GM23248 (cell line): ENCODE measurements at regions not wholly inside any gene's neighbourhood (a gene's known extent, or its start where the extent isn't known, plus 50 kb on each side); places are given as distances from the start of the nearest gene placed in this dataset.

Experiments used
- DNase-seq: peaks from one replicate; pipeline ENCODE4 v3.0.0-alpha.2; 2015
- H2AFZ ChIP-seq: fragments of 200-600 bp; sonication (generic); 2 replicates; pipeline ENCODE4 v1.6.1; 2016; ENCODE audit warnings: antibody characterized with exemption
- H3F3A ChIP-seq: fragments of 200-600 bp; sonication (generic); 2 replicates; pipeline ENCODE4 v1.6.1; 2016; ENCODE audit warnings: mild to moderate bottlenecking, antibody characterized with exemption, mixed run types; ENCODE audit not compliant: insufficient read depth
- H3K27ac ChIP-seq: fragments of 200-600 bp; sonication (generic); 2 replicates; pipeline ENCODE4 v1.5.1; 2016; ENCODE audit warnings: mild to moderate bottlenecking
- H3K27me3 ChIP-seq: fragments of 200-600 bp; sonication (generic); replicated peaks from 2 replicates; pipeline ENCODE4 v1.6.1; 2016; ENCODE audit warnings: mild to moderate bottlenecking; ENCODE audit not compliant: insufficient read depth
- H3K36me3 ChIP-seq: fragments of 200-600 bp; sonication (generic); 2 replicates; pipeline ENCODE4 v1.6.1; 2016; ENCODE audit warnings: low read depth, mild to moderate bottlenecking
- H3K4me1 ChIP-seq: fragments of 200-600 bp; sonication (generic); 2 replicates; pipeline ENCODE4 v1.6.1; 2016; ENCODE audit warnings: mild to moderate bottlenecking; ENCODE audit not compliant: insufficient read depth
- H3K4me2 ChIP-seq: fragments of 200-600 bp; sonication (generic); one replicate; pipeline ENCODE4 v1.6.1; 2016; ENCODE audit warnings: mild to moderate bottlenecking; ENCODE audit not compliant: unreplicated experiment
- H3K4me3 ChIP-seq: fragments of 200-600 bp; sonication (generic); 2 replicates; pipeline ENCODE4 v1.5.1; 2016; ENCODE audit warnings: mild to moderate bottlenecking
- H3K79me2 ChIP-seq: fragments of 200-600 bp; sonication (generic); 2 replicates; pipeline ENCODE4 v1.6.1; 2016; ENCODE audit warnings: mild to moderate bottlenecking; ENCODE audit not compliant: insufficient read depth
- H3K9ac ChIP-seq: fragments of 200-600 bp; sonication (generic); 2 replicates; pipeline ENCODE4 v1.6.1; 2016; ENCODE audit warnings: mild to moderate bottlenecking
- H3K9me2 ChIP-seq: fragments of 200-600 bp; sonication (generic); 2 replicates; pipeline ENCODE4 v1.6.1; 2016; ENCODE audit warnings: mixed run types, mild to moderate bottlenecking, moderate library complexity; ENCODE audit not compliant: insufficient read depth
- H3K9me3 ChIP-seq: fragments of 200-600 bp; sonication (generic); one replicate; pipeline ENCODE4 v1.6.1; 2017; ENCODE audit warnings: low read depth
- H4K20me1 ChIP-seq: fragments of 200-600 bp; sonication (generic); 2 replicates; pipeline ENCODE4 v1.6.0; 2016; ENCODE audit not compliant: insufficient read depth
- EZH2 ChIP-seq: fragments of 200-600 bp; sonication (generic); IDR thresholded peaks from 2 replicates; pipeline ENCODE4 v1.6.1; 2018; ENCODE audit warnings: antibody characterized with exemption, mild to moderate bottlenecking; ENCODE audit not compliant: insufficient read depth, poor library complexity, severe bottlenecking
- EZH2phosphoT487 ChIP-seq: fragments of 200-600 bp; sonication (generic); IDR thresholded peaks from 2 replicates; pipeline ENCODE4 v1.6.1; 2018; ENCODE audit warnings: antibody characterized with exemption, moderate library complexity, mild to moderate bottlenecking, low read depth; ENCODE audit not compliant: insufficient read depth
- WGBS, 2 experiments: methylation state at CpG; one replicate each; pipeline ENCODE4 v1.1.6; 2015 to 2017; ENCODE audit warnings: low lambda C conversion rate in 2 of 2, low coverage in 1 of 2; ENCODE audit errors: missing lambda C conversion rate in 2 of 2; 5-methylcytosine and 5-hydroxymethylcytosine counted together
- in situ Hi-C: fragments of 300-500 bp; cut with MboI; formaldehyde crosslinking; loops from 2 replicates; pipeline ENCODE4 v1.15.0; 2020

- Histone ChIP-seq H3K9me3 (no peaks in the 10 kb centered on the region), H4K20me1 (no peaks in the 10 kb centered on the region), H3K36me3 (no peaks in the 10 kb centered on the region), H3K9ac (no peak overlapping the region), H3F3A (no peaks in the 10 kb centered on the region), H3K4me3 (no peak overlapping the region), H2AFZ (no peak overlapping the region), H3K4me2 (no peak overlapping the region), H3K9me2 (no peaks in the 10 kb centered on the region), H3K79me2 (no peaks in the 10 kb centered on the region), H3K27me3 (no peaks in the 10 kb centered on the region), H3K4me1 (no peaks in the 10 kb centered on the region), H3K27ac (no peak overlapping the region)
- 15 to 18% methylated on average over 5 of the region's 5 CpGs for WGBS, 2 experiments
- no peak for DNase-seq
- in situ Hi-C loops: no loop called here
- TF ChIP-seq EZH2 (no peak), EZH2phosphoT487 (no peak)
Observed at GRCh38 chr6:93567164-93567563, 147.8 kb upstream of the EPHA7 start.

- H3K4me3 ChIP-seq: no peak overlapping the region
- no peaks in the 10 kb centered on the region for H3K36me3 ChIP-seq
- WGBS, 2 experiments: 28 to 32% methylated on average over 8 of the region's 8 CpGs
- H3K27me3 ChIP-seq: no peaks in the 10 kb centered on the region
- H4K20me1 ChIP-seq: no peaks in the 10 kb centered on the region
- H3K9me2 ChIP-seq: no peaks in the 10 kb centered on the region
- H3K9me3 ChIP-seq: no peaks in the 10 kb centered on the region
- no peaks in the 10 kb centered on the region for H3F3A ChIP-seq
- H3K4me1 ChIP-seq: no peaks in the 10 kb centered on the region
- no peak overlapping the region for H2AFZ ChIP-seq
- no peak for DNase-seq
- H3K79me2 ChIP-seq: no peaks in the 10 kb centered on the region
- no peak overlapping the region for H3K9ac ChIP-seq
- no peak overlapping the region for H3K4me2 ChIP-seq
- TF ChIP-seq EZH2 (no peak), EZH2phosphoT487 (no peak)
- H3K27ac ChIP-seq: no peak overlapping the region
- in situ Hi-C loops: no loop called here
Observed at GRCh38 chr6:93566285-93566684, 146.9 kb upstream of the EPHA7 start.

GRCh38 chr6:93562582-93562981 is 143.2 kb upstream of the EPHA7 start:
- H3K36me3 ChIP-seq: no peaks in the 10 kb centered on the region
- no peaks in the 10 kb centered on the region for H3K79me2 ChIP-seq
- H3K27me3 ChIP-seq: no peaks in the 10 kb centered on the region
- no peaks in the 10 kb centered on the region for H3F3A ChIP-seq
- in situ Hi-C loops: no loop called here
- TF ChIP-seq EZH2phosphoT487: no peak
- TF ChIP-seq EZH2: no peak
- H3K9me2 ChIP-seq: peaks cover 2% of the 10 kb centered on the region; the same call in 1 of the 2 replicates
- H3K9ac ChIP-seq: no peak overlapping the region
- no peak for DNase-seq
- H4K20me1 ChIP-seq: no peaks in the 10 kb centered on the region
- peaks cover 3% of the 10 kb centered on the region for H3K9me3 ChIP-seq
- H3K4me2 ChIP-seq: no peak overlapping the region
- 10% methylated on average over 1 of the region's 1 CpG for WGBS, 2 experiments
- H3K27ac ChIP-seq: no peak overlapping the region
- H2AFZ ChIP-seq: no peak overlapping the region
- no peak overlapping the region for H3K4me3 ChIP-seq
- H3K4me1 ChIP-seq: no peaks in the 10 kb centered on the region

GRCh38 chr6:93555292-93555691 is 135.9 kb upstream of the EPHA7 start:
- no peak for DNase-seq
- H2AFZ ChIP-seq: no peak overlapping the region
- H3K9me2 ChIP-seq: peaks cover 2% of the 10 kb centered on the region; the same call in 1 of the 2 replicates
- H3K4me3 ChIP-seq: no peak overlapping the region
- in situ Hi-C loops: no loop called here
- no peak for TF ChIP-seq EZH2
- TF ChIP-seq EZH2phosphoT487: no peak
- H3K27ac ChIP-seq: no peak overlapping the region
- no peaks in the 10 kb centered on the region for H3K27me3 ChIP-seq
- H3K4me2 ChIP-seq: no peak overlapping the region
- peaks cover 3% of the 10 kb centered on the region for H3K9me3 ChIP-seq
- no peak overlapping the region for H3K9ac ChIP-seq
- no peaks in the 10 kb centered on the region for H4K20me1 ChIP-seq
- no peaks in the 10 kb centered on the region for H3F3A ChIP-seq
- H3K79me2 ChIP-seq: no peaks in the 10 kb centered on the region
- H3K4me1 ChIP-seq: no peaks in the 10 kb centered on the region
- WGBS, 2 experiments: 28 to 36% methylated on average over 3 of the region's 3 CpGs
- H3K36me3 ChIP-seq: no peaks in the 10 kb centered on the region

GRCh38 chr6:93554018-93554417 is 134.7 kb upstream of the EPHA7 start:
- Histone ChIP-seq H3K36me3 (no peaks in the 10 kb centered on the region), H3K79me2 (no peaks in the 10 kb centered on the region), H3K9me3 (peaks cover 3% of the 10 kb centered on the region), H3K27me3 (no peaks in the 10 kb centered on the region), H3K4me2 (no peak overlapping the region), H3K9me2 (peaks cover 2% of the 10 kb centered on the region; the same call in 1 of the 2 replicates), H3K9ac (no peak overlapping the region), H2AFZ (no peak overlapping the region), H4K20me1 (no peaks in the 10 kb centered on the region), H3K4me3 (no peak overlapping the region), H3F3A (no peaks in the 10 kb centered on the region), H3K4me1 (no peaks in the 10 kb centered on the region), H3K27ac (no peak overlapping the region)
- WGBS, 2 experiments: 15 to 21% methylated on average over 2 of the region's 2 CpGs
- TF ChIP-seq EZH2phosphoT487 (no peak), EZH2 (no peak)
- no peak for DNase-seq
- in situ Hi-C loops: no loop called here
